K562 (cell line): ENCODE measurements at regions not wholly inside any gene's neighbourhood (a gene's known extent, or its start where the extent isn't known, plus 50 kb on each side); places are given as distances from the start of the nearest gene placed in this dataset.

ENCODE experiments used
- ATAC-seq: fragments of 200-7000 bp; cut with Tn5 transposase; 3 replicates; pipeline ENCODE4 v1.9.1; 2020; ENCODE audit warnings: moderate library complexity
- BruUV-seq: library from RNA; stranded (reverse); fragments of 400-500 nt; replicated peaks from 2 replicates; lab custom pipeline; 2021; lab: Mats Ljungman, UMichigan
- CTCF ChIA-PET: fragments of 300-600 bp; formaldehyde crosslinking; extraction: SDS; loops from one replicate; lab custom pipeline; 2021; ENCODE audit warnings: low intra/inter-chr PET ratio; lab: Yijun Ruan, JAX
- POLR2A ChIA-PET: fragments of 300-600, 350-650 bp; sonication (Branson Sonifier 250); formaldehyde crosslinking; extraction: SDS; loops from one replicate; lab custom pipeline; 2021; ENCODE audit warnings: antibody characterized with exemption, inconsistent platforms; lab: Yijun Ruan, JAX
- DNase-seq, 4 experiments: peaks; one replicate each; pipeline versions ENCODE4 v3.0.0 to v3.0.0-alpha.2; 2011 to 2018; ENCODE audit warnings: low spot score in 3 of 4, mixed read lengths in 3 of 4; ENCODE audit errors: extremely low read depth in 1 of 4
- FAIRE-seq: peaks from 2 replicates; lab custom pipeline; 2011; peaks lifted over from hg19 to GRCh38; lab: Jason Lieb, UNC
- H2AFZ ChIP-seq: 2 replicates; pipeline ENCODE4 v1.6.0; 2011; ENCODE audit warnings: low read depth, low read length, control low read depth, inconsistent platforms
- H3K27ac ChIP-seq: fragments of 200-600 bp; 3 replicates; pipeline ENCODE4 v1.8.0; 2011; ENCODE audit warnings: low read depth, mild to moderate bottlenecking, control low read depth, inconsistent platforms, low read length, moderate library complexity, mixed read lengths; ENCODE audit errors: extremely low read depth
- H3K27me3 ChIP-seq, 2 experiments: fragments of 300-600 bp in 1 of 2; 2 replicates in 1 of 2; 3 replicates in 1 of 2; pipeline versions ENCODE4 v1.6.0 to v1.8.0; 2011; ENCODE audit warnings: inconsistent platforms in 2 of 2, low read length in 2 of 2, mild to moderate bottlenecking in 1 of 2, mixed read lengths in 1 of 2, moderate library complexity in 1 of 2; ENCODE audit not compliant: control insufficient read depth in 2 of 2, insufficient read depth in 2 of 2
- H3K36me3 ChIP-seq: fragments of 300-600 bp; 3 replicates; pipeline ENCODE4 v1.8.0; 2011; ENCODE audit warnings: mild to moderate bottlenecking, low read length, inconsistent platforms; ENCODE audit not compliant: control insufficient read depth, insufficient read depth
- H3K4me1 ChIP-seq, 2 experiments: fragments of 200-600 bp in 1 of 2; replicated peaks in 1 of 2; 2 replicates in 1 of 2; 3 replicates in 1 of 2; pipeline versions ENCODE4 v1.5.1 to v1.8.0; 2011; ENCODE audit warnings: inconsistent platforms in 2 of 2, low read length in 2 of 2, mild to moderate bottlenecking in 1 of 2, mixed read lengths in 1 of 2, moderate library complexity in 1 of 2; ENCODE audit not compliant: control insufficient read depth in 2 of 2, insufficient read depth in 2 of 2
- H3K4me2 ChIP-seq: 2 replicates; pipeline ENCODE4 v1.6.1; 2011; ENCODE audit warnings: low read length, control low read depth, inconsistent platforms, mixed read lengths; ENCODE audit not compliant: insufficient read depth
- H3K4me3 ChIP-seq: fragments of 200-600 bp; sonication (generic), shearing (Covaris generic); 2 replicates; pipeline ENCODE4 v1.5.1; 2016; ENCODE audit warnings: control low read depth, inconsistent platforms
- H3K79me2 ChIP-seq: fragments of 200-600 bp; 3 replicates; pipeline ENCODE4 v1.8.0; 2011; ENCODE audit warnings: low read length, inconsistent platforms; ENCODE audit not compliant: control insufficient read depth, insufficient read depth
- H3K9ac ChIP-seq, 2 experiments: 2 replicates each; pipeline versions ENCODE4 v1.6.0 to v1.6.1; 2011; ENCODE audit warnings: low read depth in 2 of 2, low read length in 2 of 2, control low read depth in 1 of 2, inconsistent platforms in 1 of 2, mild to moderate bottlenecking in 1 of 2, mixed read lengths in 1 of 2; ENCODE audit not compliant: insufficient read depth in 1 of 2
- H3K9me1 ChIP-seq: one replicate; pipeline ENCODE4 v1.6.0; 2011; ENCODE audit warnings: inconsistent platforms, mild to moderate bottlenecking, low read length, moderate library complexity; ENCODE audit not compliant: control insufficient read depth, insufficient read depth
- H3K9me3 ChIP-seq: replicated peaks from 2 replicates; pipeline ENCODE4 v1.5.1; 2011; ENCODE audit warnings: low read depth, low read length, inconsistent platforms; ENCODE audit not compliant: control insufficient read depth, insufficient read depth
- H4K20me1 ChIP-seq: replicated peaks from 2 replicates; pipeline ENCODE4 v1.6.1; 2011; ENCODE audit warnings: low read length, inconsistent platforms, mixed read lengths; ENCODE audit not compliant: control insufficient read depth, insufficient read depth
- C11orf30 ChIP-seq: fragments of 450-650 bp; IDR thresholded peaks from 2 replicates; pipeline ENCODE4 v1.6.1; 2016; ENCODE audit warnings: low read depth, mild to moderate bottlenecking
- FIP1L1 ChIP-seq: fragments of 200-400 bp; formaldehyde crosslinking; IDR thresholded peaks from 2 replicates; pipeline ENCODE4 v1.6.1; 2018; ENCODE audit warnings: mild to moderate bottlenecking, low read depth, low read length; ENCODE audit not compliant: poor library complexity, severe bottlenecking
- KLF6 ChIP-seq: fragments of 250-450 bp; sonication (Bioruptor Pico); IDR thresholded peaks from 2 replicates; pipeline ENCODE4 v1.4.0; 2020; ENCODE audit warnings: mild to moderate bottlenecking, moderate library complexity, borderline replicate concordance
- SRF ChIP-seq, 2 experiments: fragments of 250-450, 450-650 bp in 1 of 2; sonication (Bioruptor Pico) in 1 of 2; sonication (generic) in 1 of 2; formaldehyde crosslinking; IDR thresholded peaks; 2 replicates each; pipeline versions ENCODE4 v1.5.0 to v1.5.1; 2020 to 2022; ENCODE audit warnings: mild to moderate bottlenecking in 1 of 2, missing genetic modification reagents in 1 of 2
- ZFPM2 ChIP-seq: fragments of 250-450 bp; sonication (Bioruptor Pico); IDR thresholded peaks from 2 replicates; pipeline ENCODE4 v1.5.1; 2022; ENCODE audit warnings: mild to moderate bottlenecking
- ZFX ChIP-seq: sonication (generic); formaldehyde crosslinking; IDR thresholded peaks from 2 replicates; pipeline ENCODE4 v1.8.0; 2022; ENCODE audit warnings: mild to moderate bottlenecking, missing genetic modification reagents, moderate library complexity
- ZNF75A ChIP-seq: fragments of 450-650 bp; formaldehyde crosslinking; IDR thresholded peaks from 2 replicates; pipeline ENCODE4 v1.4.0; 2020; ENCODE audit warnings: mild to moderate bottlenecking
- WGBS: fragments of 100-300 bp; shearing (Covaris generic); methylation state at CpG from one replicate; pipeline ENCODE4 v1.1.6; 2016; ENCODE audit warnings: low coverage, mixed read lengths; ENCODE audit not compliant: insufficient coverage; ENCODE audit errors: missing lambda C conversion rate; 5-methylcytosine and 5-hydroxymethylcytosine counted together
- in situ Hi-C: fragments of 300-500 bp; cut with MboI; formaldehyde crosslinking; loops from 4 replicates; pipeline ENCODE4 v1.15.0; 2018; ENCODE audit warnings: inconsistent platforms, mixed read lengths
- intact Hi-C: fragments of 100-400 bp; cut with micrococcal nuclease; formaldehyde crosslinking; loops from 2 replicates; pipeline ENCODE4 v1.14.2; 2022
- TF ChIP-seq, protein P1 (sequence below), 2 experiments: fragments of 200-800 bp in 1 of 2; sonication (Bioruptor generic) in 1 of 2; sonication (generic) in 1 of 2; formaldehyde crosslinking in 1 of 2; IDR thresholded peaks in 1 of 2; conservative IDR thresholded peaks in 1 of 2; 2 replicates each; pipeline versions ENCODE4 v1.5.0 to v1.6.1; 2016 to 2020; ENCODE audit warnings: missing compliant biosample characterization in 1 of 2, missing genetic modification characterization in 1 of 2, missing genetic modification reagents in 1 of 2
- TF ChIP-seq, protein P2 (sequence below): sonication (generic); formaldehyde crosslinking; IDR thresholded peaks from 2 replicates; pipeline ENCODE4 v1.8.0; 2023; ENCODE audit warnings: mild to moderate bottlenecking, missing genetic modification reagents
- TF ChIP-seq, protein P3 (sequence below): fragments of 450-650 bp; conservative IDR thresholded peaks from 2 replicates; pipeline ENCODE4 v1.6.1; 2016; ENCODE audit warnings: missing genetic modification characterization, low read depth, mild to moderate bottlenecking, missing compliant biosample characterization, moderate library complexity
- TF ChIP-seq, protein P4 (sequence below): fragments of 450-650 bp; formaldehyde crosslinking; IDR thresholded peaks from 2 replicates; pipeline ENCODE4 v1.4.0; 2020; ENCODE audit warnings: mild to moderate bottlenecking, moderate library complexity
- TF ChIP-seq, protein P5 (sequence below): sonication (generic); formaldehyde crosslinking; IDR thresholded peaks from 2 replicates; pipeline ENCODE4 v1.8.0; 2022; ENCODE audit warnings: mild to moderate bottlenecking, missing genetic modification reagents

DNA sequence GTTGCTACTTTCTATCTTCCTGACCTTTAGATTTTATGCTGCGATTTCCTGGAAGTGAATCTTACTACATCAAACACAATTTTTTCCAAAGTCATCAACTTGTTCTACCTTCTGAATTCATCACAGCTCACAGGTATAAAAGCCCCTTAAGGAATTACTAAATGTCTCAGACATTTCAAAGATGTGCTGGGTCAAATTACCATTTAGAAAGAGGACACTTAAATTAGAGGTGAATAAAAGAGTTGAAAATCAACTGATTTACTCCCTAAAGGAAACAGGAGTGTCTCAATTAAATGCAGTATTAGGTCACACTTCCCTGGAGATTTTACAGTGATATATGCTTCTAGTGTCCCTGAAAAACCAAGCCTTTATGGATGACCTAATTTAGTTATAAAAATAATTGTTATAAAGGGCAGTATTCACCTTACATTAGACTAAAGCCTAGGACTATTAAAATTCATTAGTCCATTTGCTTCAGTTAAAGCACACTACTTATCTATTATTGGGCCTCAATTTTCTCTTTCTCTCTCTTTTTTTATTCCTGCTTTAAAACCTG is 128.8 kb downstream of the GMNC start:
- intact Hi-C loops = no loop called here
- H3K9me3 ChIP-seq = peaks cover 2% of the 10 kb centered on the region; the same call in 1 of the 2 replicates
- no peak overlapping the region for H3K27ac ChIP-seq
- BruUV-seq = no TSS peak
- POLR2A ChIA-PET = no interaction called here
- H3K36me3 ChIP-seq = no peaks in the 10 kb centered on the region
- no peak for DNase-seq
- H3K9ac ChIP-seq = no peak overlapping the region
- TF ChIP-seq ZFPM2 (CRISPR knock-in tag) (no peak), SRF (CRISPR knock-in tag; IDR thresholded peaks at IDR 0.05) (no peak), KLF6 (no peak), ZFX (CRISPR knock-in tag) (no peak), ZNF75A (no peak), C11orf30 (no peak), FIP1L1 (no peak)
- TF ChIP-seq, protein P1, sequence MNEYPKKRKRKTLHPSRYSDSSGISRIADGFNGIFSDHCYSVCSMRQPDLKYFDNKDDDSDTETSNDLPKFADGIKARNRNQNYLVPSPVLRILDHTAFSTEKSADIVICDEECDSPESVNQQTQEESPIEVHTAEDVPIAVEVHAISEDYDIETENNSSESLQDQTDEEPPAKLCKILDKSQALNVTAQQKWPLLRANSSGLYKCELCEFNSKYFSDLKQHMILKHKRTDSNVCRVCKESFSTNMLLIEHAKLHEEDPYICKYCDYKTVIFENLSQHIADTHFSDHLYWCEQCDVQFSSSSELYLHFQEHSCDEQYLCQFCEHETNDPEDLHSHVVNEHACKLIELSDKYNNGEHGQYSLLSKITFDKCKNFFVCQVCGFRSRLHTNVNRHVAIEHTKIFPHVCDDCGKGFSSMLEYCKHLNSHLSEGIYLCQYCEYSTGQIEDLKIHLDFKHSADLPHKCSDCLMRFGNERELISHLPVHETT (CRISPR knock-in tag; conservative IDR thresholded peaks at IDR 0.05 in 1 of 2, IDR thresholded peaks at IDR 0.05 in 1 of 2) = no peak
- TF ChIP-seq, protein P2, sequence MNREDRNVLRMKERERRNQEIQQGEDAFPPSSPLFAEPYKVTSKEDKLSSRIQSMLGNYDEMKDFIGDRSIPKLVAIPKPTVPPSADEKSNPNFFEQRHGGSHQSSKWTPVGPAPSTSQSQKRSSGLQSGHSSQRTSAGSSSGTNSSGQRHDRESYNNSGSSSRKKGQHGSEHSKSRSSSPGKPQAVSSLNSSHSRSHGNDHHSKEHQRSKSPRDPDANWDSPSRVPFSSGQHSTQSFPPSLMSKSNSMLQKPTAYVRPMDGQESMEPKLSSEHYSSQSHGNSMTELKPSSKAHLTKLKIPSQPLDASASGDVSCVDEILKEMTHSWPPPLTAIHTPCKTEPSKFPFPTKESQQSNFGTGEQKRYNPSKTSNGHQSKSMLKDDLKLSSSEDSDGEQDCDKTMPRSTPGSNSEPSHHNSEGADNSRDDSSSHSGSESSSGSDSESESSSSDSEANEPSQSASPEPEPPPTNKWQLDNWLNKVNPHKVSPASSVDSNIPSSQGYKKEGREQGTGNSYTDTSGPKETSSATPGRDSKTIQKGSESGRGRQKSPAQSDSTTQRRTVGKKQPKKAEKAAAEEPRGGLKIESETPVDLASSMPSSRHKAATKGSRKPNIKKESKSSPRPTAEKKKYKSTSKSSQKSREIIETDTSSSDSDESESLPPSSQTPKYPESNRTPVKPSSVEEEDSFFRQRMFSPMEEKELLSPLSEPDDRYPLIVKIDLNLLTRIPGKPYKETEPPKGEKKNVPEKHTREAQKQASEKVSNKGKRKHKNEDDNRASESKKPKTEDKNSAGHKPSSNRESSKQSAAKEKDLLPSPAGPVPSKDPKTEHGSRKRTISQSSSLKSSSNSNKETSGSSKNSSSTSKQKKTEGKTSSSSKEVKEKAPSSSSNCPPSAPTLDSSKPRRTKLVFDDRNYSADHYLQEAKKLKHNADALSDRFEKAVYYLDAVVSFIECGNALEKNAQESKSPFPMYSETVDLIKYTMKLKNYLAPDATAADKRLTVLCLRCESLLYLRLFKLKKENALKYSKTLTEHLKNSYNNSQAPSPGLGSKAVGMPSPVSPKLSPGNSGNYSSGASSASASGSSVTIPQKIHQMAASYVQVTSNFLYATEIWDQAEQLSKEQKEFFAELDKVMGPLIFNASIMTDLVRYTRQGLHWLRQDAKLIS (CRISPR knock-in tag) = no peak
- TF ChIP-seq, protein P3, sequence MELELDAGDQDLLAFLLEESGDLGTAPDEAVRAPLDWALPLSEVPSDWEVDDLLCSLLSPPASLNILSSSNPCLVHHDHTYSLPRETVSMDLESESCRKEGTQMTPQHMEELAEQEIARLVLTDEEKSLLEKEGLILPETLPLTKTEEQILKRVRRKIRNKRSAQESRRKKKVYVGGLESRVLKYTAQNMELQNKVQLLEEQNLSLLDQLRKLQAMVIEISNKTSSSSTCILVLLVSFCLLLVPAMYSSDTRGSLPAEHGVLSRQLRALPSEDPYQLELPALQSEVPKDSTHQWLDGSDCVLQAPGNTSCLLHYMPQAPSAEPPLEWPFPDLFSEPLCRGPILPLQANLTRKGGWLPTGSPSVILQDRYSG (tag) = no peak
- TF ChIP-seq, protein P4, sequence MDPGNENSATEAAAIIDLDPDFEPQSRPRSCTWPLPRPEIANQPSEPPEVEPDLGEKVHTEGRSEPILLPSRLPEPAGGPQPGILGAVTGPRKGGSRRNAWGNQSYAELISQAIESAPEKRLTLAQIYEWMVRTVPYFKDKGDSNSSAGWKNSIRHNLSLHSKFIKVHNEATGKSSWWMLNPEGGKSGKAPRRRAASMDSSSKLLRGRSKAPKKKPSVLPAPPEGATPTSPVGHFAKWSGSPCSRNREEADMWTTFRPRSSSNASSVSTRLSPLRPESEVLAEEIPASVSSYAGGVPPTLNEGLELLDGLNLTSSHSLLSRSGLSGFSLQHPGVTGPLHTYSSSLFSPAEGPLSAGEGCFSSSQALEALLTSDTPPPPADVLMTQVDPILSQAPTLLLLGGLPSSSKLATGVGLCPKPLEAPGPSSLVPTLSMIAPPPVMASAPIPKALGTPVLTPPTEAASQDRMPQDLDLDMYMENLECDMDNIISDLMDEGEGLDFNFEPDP (CRISPR knock-in tag) = no peak
- TF ChIP-seq, protein P5, sequence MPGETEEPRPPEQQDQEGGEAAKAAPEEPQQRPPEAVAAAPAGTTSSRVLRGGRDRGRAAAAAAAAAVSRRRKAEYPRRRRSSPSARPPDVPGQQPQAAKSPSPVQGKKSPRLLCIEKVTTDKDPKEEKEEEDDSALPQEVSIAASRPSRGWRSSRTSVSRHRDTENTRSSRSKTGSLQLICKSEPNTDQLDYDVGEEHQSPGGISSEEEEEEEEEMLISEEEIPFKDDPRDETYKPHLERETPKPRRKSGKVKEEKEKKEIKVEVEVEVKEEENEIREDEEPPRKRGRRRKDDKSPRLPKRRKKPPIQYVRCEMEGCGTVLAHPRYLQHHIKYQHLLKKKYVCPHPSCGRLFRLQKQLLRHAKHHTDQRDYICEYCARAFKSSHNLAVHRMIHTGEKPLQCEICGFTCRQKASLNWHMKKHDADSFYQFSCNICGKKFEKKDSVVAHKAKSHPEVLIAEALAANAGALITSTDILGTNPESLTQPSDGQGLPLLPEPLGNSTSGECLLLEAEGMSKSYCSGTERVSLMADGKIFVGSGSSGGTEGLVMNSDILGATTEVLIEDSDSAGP (CRISPR knock-in tag) = no peak
- TF ChIP-seq, all 486 proteins: peak for 0
- FAIRE-seq (no peak), ATAC-seq (no peak)
- Histone ChIP-seq H4K20me1 (no peaks in the 10 kb centered on the region), H3K4me2 (no peak overlapping the region), H2AFZ (no peak overlapping the region), H3K4me3 (no peak overlapping the region), H3K79me2 (no peaks in the 10 kb centered on the region), H3K27me3 (no peaks in the 10 kb centered on the region), H3K9me1 (no peaks in the 10 kb centered on the region), H3K4me1 (no peaks in the 10 kb centered on the region)
- CTCF ChIA-PET = no interaction called here
- WGBS = 0% methylated on average over 1 of the region's 1 CpG
- in situ Hi-C loops = no loop called here
